HepG2 (cell line): ENCODE measurements at regions not wholly inside any gene's neighbourhood (a gene's known extent, or its start where the extent isn't known, plus 50 kb on each side); places are given as distances from the start of the nearest gene placed in this dataset.

Experiments used
- ATAC-seq: fragments of 200-7000 bp; cut with Tn5 transposase; 3 replicates; pipeline ENCODE4 v1.9.1; 2020; ENCODE audit warnings: mild to moderate bottlenecking, moderate library complexity
- BruUV-seq: library from RNA; stranded (reverse); fragments of 400-500 nt; replicated peaks from 2 replicates; lab custom pipeline; 2021; lab: Mats Ljungman, UMichigan
- CTCF ChIA-PET: fragments of 300-600 bp; formaldehyde crosslinking; extraction: SDS; loops from one replicate; lab custom pipeline; 2021; ENCODE audit warnings: low total read pairs, inconsistent platforms, low intra/inter-chr PET ratio; lab: Yijun Ruan, JAX
- POLR2A ChIA-PET: fragments of 350-600 bp; sonication (Branson Sonifier 250); formaldehyde crosslinking; loops from one replicate; lab custom pipeline; 2020; ENCODE audit warnings: antibody characterized with exemption, inconsistent platforms; lab: Yijun Ruan, JAX
- DNase-seq: peaks from one replicate; pipeline ENCODE4 v3.0.0-alpha.2; 2015; ENCODE audit warnings: low spot score
- FAIRE-seq: peaks from 3 replicates; lab custom pipeline; 2011; peaks lifted over from hg19 to GRCh38; lab: Jason Lieb, UNC
- H2AFZ ChIP-seq: one replicate; pipeline ENCODE4 v1.6.1; 2011; ENCODE audit warnings: low read length, inconsistent platforms
- H3K27ac ChIP-seq: fragments of 300-600 bp; 3 replicates; pipeline ENCODE4 v1.8.0; 2011; ENCODE audit warnings: mixed run types, mild to moderate bottlenecking, mixed read lengths, low read length, inconsistent platforms; ENCODE audit not compliant: insufficient read depth; ENCODE audit errors: extremely low read length
- H3K27me3 ChIP-seq, 2 experiments: fragments of 200-600 bp in 1 of 2; 2 replicates in 1 of 2; 3 replicates in 1 of 2; pipeline versions ENCODE4 v1.6.0 to v1.8.0; 2011; ENCODE audit warnings: low read length in 2 of 2, mild to moderate bottlenecking in 2 of 2, moderate library complexity in 2 of 2, inconsistent platforms in 1 of 2; ENCODE audit not compliant: insufficient read depth in 2 of 2, control insufficient read depth in 1 of 2
- H3K36me3 ChIP-seq, 2 experiments: fragments of 200-600 bp in 1 of 2; replicated peaks in 1 of 2; 2 replicates in 1 of 2; 3 replicates in 1 of 2; pipeline versions ENCODE4 v1.5.1 to v1.8.0; 2011; ENCODE audit warnings: low read length in 2 of 2, inconsistent platforms in 1 of 2; ENCODE audit not compliant: insufficient read depth in 2 of 2, control insufficient read depth in 1 of 2
- H3K4me1 ChIP-seq: 2 replicates; pipeline ENCODE4 v1.5.1; 2012; ENCODE audit warnings: low read length, inconsistent platforms; ENCODE audit not compliant: insufficient read depth
- H3K4me2 ChIP-seq: 2 replicates; pipeline ENCODE4 v1.6.0; 2011; ENCODE audit warnings: low read depth, low read length, inconsistent platforms
- H3K4me3 ChIP-seq, 3 experiments: fragments of 200-600 bp in 1 of 3; sonication (generic), shearing (Covaris generic) in 1 of 3; replicated peaks in 1 of 3; 2 replicates each; pipeline ENCODE4 v1.5.1; 2011 to 2016; ENCODE audit warnings: low read length in 3 of 3, inconsistent platforms in 2 of 3, low read depth in 2 of 3, mild to moderate bottlenecking in 2 of 3, control low read depth in 1 of 3, mixed read lengths in 1 of 3; ENCODE audit not compliant: insufficient read depth in 1 of 3
- H3K79me2 ChIP-seq: one replicate; pipeline ENCODE4 v1.6.1; 2011; ENCODE audit warnings: low read length, inconsistent platforms; ENCODE audit not compliant: insufficient read depth
- H3K9ac ChIP-seq: 2 replicates; pipeline ENCODE4 v1.6.0; 2011; ENCODE audit warnings: mild to moderate bottlenecking, low read depth, low read length, inconsistent platforms; ENCODE audit not compliant: insufficient read depth
- H3K9me3 ChIP-seq: 2 replicates; pipeline ENCODE4 v1.5.1; 2012; ENCODE audit warnings: mild to moderate bottlenecking, low read length
- H4K20me1 ChIP-seq: 2 replicates; pipeline ENCODE4 v1.6.0; 2011; ENCODE audit warnings: inconsistent platforms, mild to moderate bottlenecking, low read length, moderate library complexity; ENCODE audit not compliant: insufficient read depth
- ATF1 ChIP-seq: IDR thresholded peaks from 2 replicates; pipeline ENCODE4 v1.6.1; 2016; ENCODE audit warnings: mild to moderate bottlenecking, control low read depth
- HOXA3 ChIP-seq: sonication (generic); formaldehyde crosslinking; IDR thresholded peaks from 2 replicates; pipeline ENCODE4 v1.5.0; 2020; ENCODE audit warnings: missing genetic modification reagents
- IKZF1 ChIP-seq: fragments of 450-650 bp; IDR thresholded peaks from 2 replicates; pipeline ENCODE4 v1.7.1; 2016
- TMF1 ChIP-seq: sonication (generic); formaldehyde crosslinking; IDR thresholded peaks from 2 replicates; pipeline ENCODE4 v1.8.1; 2022; ENCODE audit warnings: low read depth, missing genetic modification reagents
- ZBTB8A ChIP-seq: sonication (generic); formaldehyde crosslinking; IDR thresholded peaks from 2 replicates; pipeline ENCODE4 v1.4.0; 2020; ENCODE audit warnings: mild to moderate bottlenecking, low read depth, missing genetic modification reagents, borderline replicate concordance
- ZNF430 ChIP-seq: sonication (generic); formaldehyde crosslinking; IDR thresholded peaks from 2 replicates; pipeline ENCODE4 v1.9.0; 2021; ENCODE audit warnings: mild to moderate bottlenecking, missing genetic modification reagents
- ZNF674 ChIP-seq: sonication (generic); formaldehyde crosslinking; IDR thresholded peaks from 2 replicates; pipeline ENCODE4 v1.5.0; 2020; ENCODE audit warnings: low read depth, mild to moderate bottlenecking, missing genetic modification reagents
- WGBS: methylation state at CpG from one replicate; pipeline ENCODE4 v1.1.6; 2017; ENCODE audit warnings: low lambda C conversion rate; 5-methylcytosine and 5-hydroxymethylcytosine counted together
- in situ Hi-C: cut with HindIII; loops from 2 replicates; pipeline ENCODE4 v1.10.0; 2017; ENCODE audit warnings: low pct_unique_long_range_greater_than_20kb; ENCODE audit not compliant: extremely low pct_ligation_motif_present
- intact Hi-C: fragments of 100-400 bp; cut with micrococcal nuclease; formaldehyde crosslinking; loops from one replicate; pipeline ENCODE4 v1.10.0; 2022; ENCODE audit not compliant: unreplicated experiment
- TF ChIP-seq, protein P1 (sequence below): sonication (generic); formaldehyde crosslinking; IDR thresholded peaks from 2 replicates; pipeline ENCODE4 v1.4.0; 2020; ENCODE audit warnings: mild to moderate bottlenecking, low read depth, missing genetic modification reagents
- TF ChIP-seq, protein P2 (sequence below): sonication (generic); formaldehyde crosslinking; IDR thresholded peaks from 2 replicates; pipeline ENCODE4 v1.9.0; 2021; ENCODE audit warnings: missing genetic modification reagents, borderline replicate concordance
- TF ChIP-seq, protein P3 (sequence below): sonication (generic); formaldehyde crosslinking; IDR thresholded peaks from 2 replicates; pipeline ENCODE4 v1.4.0; 2020; ENCODE audit warnings: missing genetic modification reagents

DNA sequence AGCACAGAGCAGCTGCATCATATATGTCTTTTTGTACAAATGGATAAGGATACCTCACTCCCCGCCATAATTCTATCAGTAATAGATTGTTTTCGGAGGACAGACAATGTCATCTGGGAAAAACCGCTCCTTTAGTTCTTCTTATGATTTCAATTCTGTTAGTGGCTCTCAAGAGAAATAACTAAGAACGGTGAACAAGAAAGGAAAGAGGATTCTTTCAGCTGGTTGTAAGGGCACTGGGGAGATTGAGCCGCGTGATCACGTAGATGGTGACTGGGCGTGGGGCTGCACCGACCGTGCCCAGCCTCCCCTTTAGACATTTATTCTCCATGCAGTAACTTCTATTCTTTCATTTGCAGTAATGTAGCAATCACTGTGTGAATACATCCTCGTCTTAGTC lies 99.4 kb upstream of the PEG3 start (continued):
- TF ChIP-seq, protein P1, sequence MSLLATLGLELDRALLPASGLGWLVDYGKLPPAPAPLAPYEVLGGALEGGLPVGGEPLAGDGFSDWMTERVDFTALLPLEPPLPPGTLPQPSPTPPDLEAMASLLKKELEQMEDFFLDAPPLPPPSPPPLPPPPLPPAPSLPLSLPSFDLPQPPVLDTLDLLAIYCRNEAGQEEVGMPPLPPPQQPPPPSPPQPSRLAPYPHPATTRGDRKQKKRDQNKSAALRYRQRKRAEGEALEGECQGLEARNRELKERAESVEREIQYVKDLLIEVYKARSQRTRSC (CRISPR knock-in tag) = no peak

DNA sequence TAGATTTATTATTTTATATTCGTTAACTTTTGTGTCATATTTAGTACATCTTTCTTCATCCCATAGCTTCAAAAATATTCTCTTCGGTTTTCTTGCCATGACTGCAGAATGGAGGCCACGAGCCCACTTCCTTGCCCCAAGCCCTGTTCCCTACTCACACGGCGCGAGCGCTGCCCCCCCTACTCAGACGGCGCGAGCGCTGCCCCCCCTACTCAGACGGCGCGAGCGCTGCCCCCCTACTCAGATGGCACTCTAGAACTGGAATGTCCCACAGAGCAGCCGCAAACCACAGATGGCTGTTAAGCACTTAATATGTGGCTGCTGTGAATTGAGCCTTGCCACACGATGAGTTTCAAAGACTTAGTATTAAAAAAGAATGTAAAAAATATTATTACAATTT lies 102.2 kb upstream of the PEG3 start:
- H3K4me2 ChIP-seq = no peak overlapping the region
- peak overlapping the region; percentile 7 for H3K27ac ChIP-seq
- no peak overlapping the region for H3K4me3 ChIP-seq
- H3K9ac ChIP-seq = no peak overlapping the region
- ChIA-PET CTCF (no interaction called here), POLR2A (no interaction called here)
- FAIRE-seq (no peak), DNase-seq (no peak), ATAC-seq (peak; percentile 63; the same call in 2 of the 3 replicates)
- in situ Hi-C loops (no loop called here), intact Hi-C loops (no loop called here)
- H3K79me2 ChIP-seq = no peaks in the 10 kb centered on the region
- 97% methylated on average over 17 of the region's 17 CpGs for WGBS
- no peaks in the 10 kb centered on the region for H3K27me3 ChIP-seq
- H4K20me1 ChIP-seq = no peaks in the 10 kb centered on the region
- H2AFZ ChIP-seq = no peak overlapping the region
- no TSS peak for BruUV-seq
- no peaks in the 10 kb centered on the region for H3K36me3 ChIP-seq
- no peaks in the 10 kb centered on the region for H3K9me3 ChIP-seq
- peaks cover 18% of the 10 kb centered on the region for H3K4me1 ChIP-seq
- TF ChIP-seq ATF1 (no peak), ZNF430 (CRISPR knock-in tag) (no peak), TMF1 (CRISPR knock-in tag) (no peak), HOXA3 (CRISPR knock-in tag) (0 out of 2 replicates have a peak, but pooled peaks have one; percentile 31), IKZF1 (no peak), ZBTB8A (CRISPR knock-in tag) (no peak), ZNF674 (CRISPR knock-in tag) (no peak)
- TF ChIP-seq, protein P2, sequence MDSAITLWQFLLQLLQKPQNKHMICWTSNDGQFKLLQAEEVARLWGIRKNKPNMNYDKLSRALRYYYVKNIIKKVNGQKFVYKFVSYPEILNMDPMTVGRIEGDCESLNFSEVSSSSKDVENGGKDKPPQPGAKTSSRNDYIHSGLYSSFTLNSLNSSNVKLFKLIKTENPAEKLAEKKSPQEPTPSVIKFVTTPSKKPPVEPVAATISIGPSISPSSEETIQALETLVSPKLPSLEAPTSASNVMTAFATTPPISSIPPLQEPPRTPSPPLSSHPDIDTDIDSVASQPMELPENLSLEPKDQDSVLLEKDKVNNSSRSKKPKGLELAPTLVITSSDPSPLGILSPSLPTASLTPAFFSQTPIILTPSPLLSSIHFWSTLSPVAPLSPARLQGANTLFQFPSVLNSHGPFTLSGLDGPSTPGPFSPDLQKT (CRISPR knock-in tag) = no peak
- TF ChIP-seq, protein P3, sequence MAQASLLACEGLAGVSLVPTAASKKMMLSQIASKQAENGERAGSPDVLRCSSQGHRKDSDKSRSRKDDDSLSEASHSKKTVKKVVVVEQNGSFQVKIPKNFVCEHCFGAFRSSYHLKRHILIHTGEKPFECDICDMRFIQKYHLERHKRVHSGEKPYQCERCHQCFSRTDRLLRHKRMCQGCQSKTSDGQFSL (CRISPR knock-in tag) = 0 out of 2 replicates have a peak, but pooled peaks have one; percentile 21
